ENCODE measurements at regions not wholly inside any gene's neighbourhood (a gene's known extent, or its start where the extent isn't known, plus 50 kb on each side); places are given as distances from the start of the nearest gene placed in this dataset.
"Not testable (repeated sequence)": the region's sequence is repeated elsewhere in the genome, so short reads cannot be mapped to it uniquely, and the experiment has no call there.

GRCh38 chr12:128025589-128026245, 241.3 kb upstream of the TMEM132C start:
- DNase-seq (ENCODE audit: low read depth), result no peak

DNA sequence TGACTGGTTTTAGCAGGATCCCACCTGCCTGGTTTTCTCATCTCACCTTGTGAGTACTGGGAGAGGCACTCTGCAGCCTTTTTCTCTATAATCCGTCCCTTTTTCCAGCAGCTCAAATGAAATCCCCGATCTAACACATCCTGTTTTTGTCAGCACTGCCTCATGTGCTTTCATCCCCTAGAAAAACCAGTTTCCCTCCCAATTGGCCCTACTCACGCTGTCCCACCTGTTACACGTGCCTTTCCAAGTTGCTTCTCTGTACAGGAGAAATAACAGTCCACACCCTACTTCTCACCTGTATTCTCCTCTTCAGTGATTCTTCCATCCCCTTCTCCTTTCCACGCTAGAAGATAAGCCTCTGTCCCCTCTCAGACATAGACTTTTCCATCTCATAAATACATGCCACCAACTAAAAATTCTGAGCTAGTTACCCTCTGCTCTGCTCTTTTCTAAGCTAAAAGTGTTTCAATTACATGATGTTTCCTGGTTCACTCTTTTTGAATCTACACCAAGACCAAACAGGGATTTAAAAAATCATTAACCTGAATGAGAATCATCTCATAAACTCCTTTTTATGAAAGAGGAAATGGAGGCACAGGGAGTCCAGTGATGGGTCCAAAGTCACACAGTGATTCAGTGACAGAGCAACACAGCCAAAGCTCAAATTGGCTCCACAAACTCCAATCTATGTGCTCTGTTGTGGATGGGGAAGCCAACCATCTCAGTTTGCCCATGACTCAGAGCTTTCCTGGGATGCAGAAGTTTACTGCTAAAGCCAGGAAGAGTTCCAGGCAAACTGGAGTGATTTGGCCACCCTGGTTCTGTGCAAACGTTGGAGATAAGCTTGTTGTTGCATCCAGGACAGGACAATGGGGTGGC, 240.0 kb upstream of the TMEM132C start:
- no peak for DNase-seq (ENCODE audit: low read depth)

GRCh38 chr12:128033473-128033872, 233.5 kb upstream of the TMEM132C start:
- DNase-seq (ENCODE audit: low read depth), result no peak

- DNase-seq (ENCODE audit: low read depth), result no peak
Observed at GRCh38 chr12:128040971-128041370, 226.0 kb upstream of the TMEM132C start.

DNA sequence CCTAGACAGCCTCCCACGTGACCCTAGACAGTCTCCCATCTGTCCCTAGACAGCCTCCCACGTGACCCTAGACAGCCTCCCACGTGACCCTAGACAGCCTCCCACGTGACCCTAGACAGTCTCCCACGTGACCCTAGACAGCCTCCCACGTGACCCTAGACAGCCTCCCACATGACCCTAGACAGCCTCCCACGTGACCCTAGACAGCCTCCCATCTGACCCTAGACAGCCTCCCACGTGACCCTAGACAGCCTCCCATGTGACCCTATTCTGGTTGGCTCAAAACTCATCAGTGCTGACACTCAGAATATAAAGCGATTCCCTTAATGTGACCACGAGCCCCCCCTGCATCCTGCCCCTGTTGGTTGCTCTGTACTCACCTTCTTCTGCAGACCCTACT, 224.7 kb upstream of the TMEM132C start:
- not testable (repeated sequence) for DNase-seq (ENCODE audit: low read depth)

DNA sequence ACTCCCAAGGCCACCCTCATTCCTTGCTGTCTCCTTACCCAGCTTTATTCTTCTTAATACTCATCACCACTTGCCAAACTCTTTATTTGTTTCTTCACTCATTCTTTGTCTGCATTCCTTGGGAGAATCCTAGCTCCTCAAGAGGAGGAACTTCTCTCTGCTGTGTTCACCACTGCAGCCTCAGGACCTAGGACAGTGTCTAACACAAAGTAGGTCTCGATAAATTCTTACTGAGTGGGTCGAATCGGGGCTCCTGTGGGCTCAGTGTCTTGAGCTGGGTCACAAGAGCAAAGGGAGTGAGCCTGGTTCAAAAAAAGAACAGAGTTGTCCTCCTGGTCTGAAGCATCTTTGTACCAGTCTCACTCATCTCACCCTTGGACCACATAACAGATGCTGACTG, 224.1 kb upstream of the TMEM132C start:
- DNase-seq (ENCODE audit: low read depth), result no peak

DNA sequence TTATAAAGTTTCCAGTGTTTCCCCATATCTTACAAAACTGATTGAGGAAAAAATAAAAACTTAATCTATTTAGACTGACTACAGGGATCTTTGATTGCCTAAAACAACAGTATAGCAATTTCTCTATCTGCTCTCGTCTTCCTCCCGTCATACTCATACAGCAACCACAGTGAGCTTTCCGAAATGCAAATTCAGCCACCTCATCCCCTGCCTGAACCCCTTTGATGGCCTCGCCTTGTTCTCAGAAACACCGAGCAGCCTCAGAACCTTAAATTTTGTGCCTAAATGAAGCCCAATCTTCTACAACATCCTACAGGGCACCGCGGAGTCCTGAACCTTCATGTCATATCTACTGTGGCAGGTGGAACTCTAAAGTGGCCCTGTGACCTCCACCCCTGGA, 223.7 kb upstream of the TMEM132C start:
- no peak for DNase-seq (ENCODE audit: low read depth)

- no peak for DNase-seq (ENCODE audit: low read depth)
Observed at GRCh38 chr12:128047266-128048060, 219.5 kb upstream of the TMEM132C start.

DNA sequence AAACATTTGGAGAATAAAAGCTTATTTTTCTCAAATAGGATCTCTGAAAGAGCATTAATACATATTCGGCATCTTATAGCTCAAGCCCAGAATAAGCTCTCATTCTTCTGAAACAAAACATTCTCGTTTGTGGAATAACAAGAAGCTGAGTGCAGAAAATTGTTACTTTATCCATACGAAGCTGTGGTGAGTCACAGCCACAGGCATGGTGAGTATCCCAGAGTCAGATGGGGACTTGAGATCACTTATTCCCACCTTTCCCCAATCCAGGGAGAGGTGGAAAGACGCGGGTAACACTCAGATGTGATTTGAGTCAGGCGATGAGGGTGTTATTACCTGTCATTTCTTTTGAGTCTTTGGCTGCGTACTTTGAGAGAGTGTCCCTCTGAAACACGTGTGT, 214.6 kb upstream of the TMEM132C start:
- no peak for DNase-seq (ENCODE audit: low read depth)

GRCh38 chr12:128052777-128053176, 214.2 kb upstream of the TMEM132C start:
- DNase-seq (ENCODE audit: low read depth), result no peak

DNA sequence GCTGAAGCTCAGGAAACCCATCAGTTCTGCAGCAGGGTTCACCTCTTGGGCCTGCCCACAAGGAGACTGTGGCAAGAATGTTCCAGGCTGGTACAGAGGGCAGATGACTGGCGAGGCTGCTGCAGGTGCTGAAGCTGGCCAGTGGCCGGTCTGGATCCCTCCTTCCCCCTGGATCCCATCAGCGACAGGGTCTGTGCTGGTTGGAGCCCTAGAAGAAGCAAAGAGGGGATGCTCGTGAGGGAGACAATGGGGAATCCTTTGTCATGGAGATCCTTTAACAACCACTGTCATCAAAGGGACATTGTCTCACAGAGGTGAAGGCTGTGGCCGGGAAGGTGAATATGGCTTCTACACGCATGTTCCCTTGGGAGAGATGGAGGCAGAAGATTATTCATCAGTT, 211.4 kb upstream of the TMEM132C start:
- no peak for DNase-seq (ENCODE audit: low read depth)

DNA sequence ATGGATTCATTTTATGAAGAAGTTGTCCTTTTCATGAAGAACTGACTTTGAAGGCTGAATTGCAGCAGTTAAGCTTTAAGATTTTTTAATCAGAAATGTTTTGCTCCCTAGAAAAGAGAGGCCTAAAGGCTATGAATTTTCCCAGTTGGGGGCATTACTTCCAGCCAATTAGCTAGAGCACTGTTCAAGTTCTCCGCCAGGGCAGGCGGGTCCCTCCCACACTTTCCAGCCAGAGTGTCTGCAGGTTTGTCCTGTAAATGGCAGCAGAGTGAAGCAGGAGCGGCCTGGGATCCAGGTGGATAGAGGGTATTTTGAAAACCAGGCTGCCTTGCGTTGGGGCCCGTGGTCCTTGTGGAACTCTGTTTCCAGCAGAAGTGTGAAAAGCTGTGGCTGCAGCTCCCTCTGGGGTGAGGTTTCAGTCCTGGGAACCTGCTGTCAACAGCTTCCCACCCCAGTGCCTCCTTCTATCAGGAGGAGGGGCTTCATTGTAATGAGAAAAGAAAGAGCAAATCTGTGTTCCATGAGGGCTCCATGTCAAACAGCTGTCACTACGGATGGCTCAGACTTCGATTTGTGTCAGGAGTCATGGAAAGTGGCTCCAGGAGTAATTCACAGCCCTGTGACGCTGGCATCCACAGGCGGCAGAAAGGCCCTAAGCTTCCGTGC, 210.7 kb upstream of the TMEM132C start:
- DNase-seq (ENCODE audit: low read depth), result no peak

GRCh38 chr12:128057586-128057985, 209.4 kb upstream of the TMEM132C start:
- DNase-seq (ENCODE audit: low read depth), result no peak

DNA sequence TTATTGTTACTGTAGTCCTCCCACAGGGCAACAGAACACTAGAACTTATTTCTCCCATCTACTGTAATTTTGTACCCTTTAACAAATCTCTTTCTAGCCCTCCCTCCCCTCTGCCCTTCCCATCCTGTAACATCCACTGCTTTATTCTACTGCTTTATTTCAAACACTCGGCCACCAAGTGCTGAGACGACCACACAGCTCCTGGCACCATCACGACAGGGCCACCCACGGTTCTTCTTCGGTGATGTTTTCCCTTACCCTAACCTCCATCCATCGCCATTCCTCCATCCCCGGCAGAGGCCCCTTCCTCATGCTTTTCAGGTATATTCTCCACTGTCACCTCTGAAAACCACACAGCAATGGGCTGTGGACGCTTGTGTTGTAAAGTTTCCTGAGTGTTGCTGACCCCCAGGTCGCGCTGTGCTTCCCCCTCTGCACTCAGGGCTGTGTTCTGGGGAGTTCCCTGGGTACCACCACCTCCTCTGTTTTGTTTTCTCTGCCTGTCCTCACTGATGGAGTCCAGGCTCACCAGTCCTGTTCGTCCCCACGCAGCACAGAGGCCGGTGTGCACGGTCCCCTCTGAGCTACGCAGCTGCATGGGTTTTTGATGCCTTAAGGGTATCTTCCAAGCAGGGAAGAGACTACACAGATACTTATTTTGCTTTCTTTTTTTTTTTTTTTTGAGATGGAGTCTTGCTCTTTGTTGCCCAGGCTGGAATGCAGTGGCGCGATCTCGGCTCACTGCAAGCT, 207.2 kb upstream of the TMEM132C start:
- DNase-seq (ENCODE audit: low read depth), result no peak

DNA sequence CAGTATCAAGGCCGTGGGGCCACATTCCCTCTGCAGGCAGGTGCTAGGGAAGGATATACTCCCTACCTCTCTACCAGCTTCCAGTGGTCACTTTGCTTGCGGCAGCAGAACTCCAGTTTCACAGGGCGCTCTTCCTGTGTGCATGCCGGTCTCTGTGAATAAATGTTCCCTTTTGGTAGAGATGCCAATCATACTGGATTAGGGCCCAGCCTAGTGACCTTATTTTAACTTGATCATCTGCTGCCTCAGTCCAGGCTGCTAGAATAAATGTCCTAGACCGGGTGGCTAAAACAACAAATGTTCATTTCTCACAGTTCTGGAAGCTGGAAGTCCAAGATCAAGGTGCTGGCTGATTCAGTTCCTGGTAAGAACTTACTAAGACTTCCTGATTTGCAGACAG, 198.8 kb upstream of the TMEM132C start:
- DNase-seq (ENCODE audit: low read depth), result no peak

DNA sequence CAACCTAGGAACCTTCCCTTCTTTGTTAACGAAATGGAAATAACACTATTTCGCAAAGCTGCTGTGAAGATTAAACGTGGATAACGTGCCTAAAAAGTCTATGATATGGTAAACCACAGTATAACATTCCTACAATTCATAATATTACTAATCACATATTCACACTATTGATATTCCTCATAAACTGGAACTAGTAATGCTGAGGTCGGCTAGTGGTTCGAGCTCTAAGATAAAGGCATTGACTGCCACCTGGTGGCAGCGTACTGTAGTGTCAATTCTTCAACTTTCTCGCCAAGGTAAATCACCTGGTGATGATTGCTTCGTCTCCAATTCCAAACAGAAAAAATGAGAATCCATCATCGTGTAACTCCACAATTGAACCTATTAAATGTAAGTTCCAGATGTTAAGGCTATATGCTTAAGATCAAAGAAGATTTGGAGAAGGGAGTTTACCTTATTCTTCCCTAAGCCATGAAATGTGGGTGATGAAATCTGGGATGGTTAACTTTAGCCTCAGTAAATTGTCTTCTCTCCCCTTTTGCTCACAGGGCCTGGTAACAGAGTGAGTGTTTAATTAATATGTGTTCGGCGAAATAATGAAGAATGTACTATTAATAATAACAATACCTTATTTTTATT, 197.5 kb upstream of the TMEM132C start:
- no peak for DNase-seq (ENCODE audit: low read depth)

DNA sequence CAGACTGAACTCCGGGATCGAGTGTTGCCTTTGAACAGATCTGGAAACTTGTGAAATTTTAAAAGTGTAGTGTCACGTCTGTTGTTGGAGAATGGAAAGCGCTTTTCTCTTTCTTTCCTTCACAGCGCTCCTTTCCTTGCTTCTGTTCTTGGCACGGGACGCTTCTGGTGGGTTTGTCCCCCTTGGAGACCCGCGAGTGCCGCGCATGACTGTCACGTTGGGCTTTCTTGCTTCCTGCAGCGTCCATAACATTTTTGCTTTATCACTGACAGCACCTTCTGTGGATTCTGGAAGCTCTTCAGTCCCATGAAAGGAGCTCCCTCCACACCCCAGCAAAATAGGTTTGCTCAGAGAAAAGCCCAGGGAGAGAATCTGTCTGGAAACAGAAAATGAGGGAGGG, 193.0 kb upstream of the TMEM132C start:
- DNase-seq (ENCODE audit: low read depth), result no peak

DNA sequence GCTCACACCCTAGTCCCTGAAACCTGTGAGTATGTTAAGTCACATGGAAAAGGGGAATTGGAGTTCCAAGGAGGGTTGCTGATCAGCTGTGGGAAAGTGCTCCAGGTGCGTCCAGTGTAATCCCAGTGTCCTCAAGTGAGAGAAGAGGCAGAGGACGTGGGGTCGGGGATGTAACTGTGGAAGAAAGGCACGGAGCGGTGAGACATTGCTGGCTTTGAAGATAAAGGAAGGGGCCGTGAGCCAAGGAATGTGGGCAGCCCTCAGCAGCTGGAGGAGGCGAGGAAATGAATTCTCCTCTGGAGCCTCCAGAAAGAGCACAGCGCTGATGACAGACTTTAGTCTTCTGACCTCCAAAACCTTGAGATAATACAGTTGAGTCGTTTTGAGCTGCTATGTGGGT, 191.6 kb upstream of the TMEM132C start:
- DNase-seq (ENCODE audit: low read depth), result no peak

- no peak for DNase-seq (ENCODE audit: low read depth)
Observed at GRCh38 chr12:128076188-128076587, 190.8 kb upstream of the TMEM132C start.

GRCh38 chr12:128077211-128077916, 189.6 kb upstream of the TMEM132C start:
- no peak for DNase-seq (ENCODE audit: low read depth)

All from HS-27A (cell line).